RWPE1 (cell line): ENCODE measurements at regions not wholly inside any gene's neighbourhood (a gene's known extent, or its start where the extent isn't known, plus 50 kb on each side); places are given as distances from the start of the nearest gene placed in this dataset.
"Not testable (repeated sequence)": the region's sequence is repeated elsewhere in the genome, so short reads cannot be mapped to it uniquely, and the experiment has no call there.

Source experiments
- CTCF ChIA-PET: fragments of 350-600 bp; sonication (Branson Sonifier 250); formaldehyde crosslinking; extraction: SDS; loops from one replicate; lab custom pipeline; 2021; lab: Yijun Ruan, JAX
- POLR2A ChIA-PET: fragments of 400-600 bp; formaldehyde crosslinking; extraction: SDS; loops from one replicate; lab custom pipeline; 2020; ENCODE audit warnings: antibody characterized with exemption; ENCODE audit not compliant: low non-redundant PET; lab: Yijun Ruan, JAX
- DNase-seq: peaks from one replicate; pipeline ENCODE4 v3.0.0; 2012; ENCODE audit warnings: low spot score
- H3K27ac ChIP-seq: fragments of 450-650 bp; 2 replicates; pipeline ENCODE4 v1.5.1; 2017
- CTCF ChIP-seq: fragments of 450-650 bp; conservative IDR thresholded peaks from 2 replicates; pipeline ENCODE4 v1.5.1; 2017; ENCODE audit warnings: low read depth, mild to moderate bottlenecking

GRCh38 chr20:48503166-48503815 lies 324.5 kb downstream of the PREX1 start:
- DNase-seq, result no peak
- no peak overlapping the region for H3K27ac ChIP-seq
- TF ChIP-seq CTCF, result no peak
- CTCF ChIA-PET, result interaction anchor here (0.5 to 2.5 kb wide), 7 partner anchors 49 to 1578 kb away, joined by 3 to 12 read pairs (median 3); no protein-coding TSS in a partner anchor
- POLR2A ChIA-PET, result interaction anchor here (0.6 kb wide), 1 partner anchor 609 kb away, joined by 7 read pairs; no protein-coding TSS in a partner anchor

- no peak for TF ChIP-seq CTCF
- CTCF ChIA-PET, result interaction anchor here (0.5 to 2.5 kb wide), 3 partner anchors 49 to 1577 kb away, joined by 3 to 12 read pairs (median 3); no protein-coding TSS in a partner anchor
- no peak for DNase-seq
- no peak overlapping the region for H3K27ac ChIP-seq
- POLR2A ChIA-PET, result interaction anchor here (0.6 kb wide), 1 partner anchor 608 kb away, joined by 7 read pairs; no protein-coding TSS in a partner anchor
These were observed 325.0 kb downstream of the PREX1 start for GRCh38 chr20:48502758-48503157.

GRCh38 chr20:48502016-48502415 lies 325.8 kb downstream of the PREX1 start:
- no peak overlapping the region for H3K27ac ChIP-seq
- DNase-seq, result no peak
- no peak for TF ChIP-seq CTCF
- ChIA-PET CTCF (interaction anchor here (2.5 kb wide), 1 partner anchor 119 kb away, joined by 12 read pairs; no protein-coding TSS in a partner anchor), POLR2A (no interaction called here)

GRCh38 chr20:48500900-48501299 lies 326.9 kb downstream of the PREX1 start:
- H3K27ac ChIP-seq, POLR2A ChIA-PET, DNase-seq: not testable (repeated sequence)
- CTCF ChIA-PET, result interaction anchor here (1.2 kb wide), 1 partner anchor 120 kb away, joined by 3 read pairs; no protein-coding TSS in a partner anchor

- CTCF ChIA-PET, H3K27ac ChIP-seq, DNase-seq, POLR2A ChIA-PET: not testable (repeated sequence)
These were observed 328.9 kb downstream of the PREX1 start for GRCh38 chr20:48498939-48499338.

- CTCF ChIA-PET, result interaction anchor here (0.6 kb wide), 2 partner anchors 55 to 1089 kb away, joined by 3 to 4 read pairs; no protein-coding TSS in a partner anchor
- H3K27ac ChIP-seq, DNase-seq, POLR2A ChIA-PET: not testable (repeated sequence)
These were observed 329.7 kb downstream of the PREX1 start for GRCh38 chr20:48498125-48498524.

GRCh38 chr20:48493966-48494365 lies 333.8 kb downstream of the PREX1 start:
- no peak for TF ChIP-seq CTCF
- H3K27ac ChIP-seq, result no peak overlapping the region
- CTCF ChIA-PET, result no interaction called here
- POLR2A ChIA-PET, result no interaction called here
- no peak for DNase-seq

- POLR2A ChIA-PET, CTCF ChIA-PET, DNase-seq, H3K27ac ChIP-seq: not testable (repeated sequence)
These were observed 334.5 kb downstream of the PREX1 start for GRCh38 chr20:48493331-48493730.
